ENCODE measurements at regions not wholly inside any gene's neighbourhood (a gene's known extent, or its start where the extent isn't known, plus 50 kb on each side); places are given as distances from the start of the nearest gene placed in this dataset.
"Not testable (repeated sequence)": the region's sequence is repeated elsewhere in the genome, so short reads cannot be mapped to it uniquely, and the experiment has no call there.

DNA sequence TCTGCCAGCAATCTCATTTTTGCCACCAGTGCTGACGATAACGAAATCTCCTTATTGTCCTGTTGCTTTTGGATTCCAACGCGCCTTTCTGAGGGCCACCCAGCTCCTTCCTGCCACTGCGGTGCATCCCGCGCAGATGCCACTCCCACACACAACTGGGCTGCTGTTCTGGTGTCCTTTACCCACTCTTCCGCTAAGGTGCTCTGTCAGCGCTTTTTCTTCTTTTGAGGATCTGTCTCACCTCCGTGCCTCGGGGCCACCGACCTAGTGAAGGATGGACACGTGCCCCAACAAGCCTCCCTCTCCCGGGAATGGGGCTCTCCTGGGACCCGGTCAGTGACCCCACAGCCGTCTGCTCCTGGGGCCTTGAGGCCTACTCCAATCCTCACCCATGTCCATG lies 314.3 kb upstream of the COBL start:
- Mint-ChIP-seq H3K9me3 (peaks cover 7% of the 10 kb centered on the region), H3K4me3 (ENCODE audit: low read depth) (no peak overlapping the region), H3K27ac (no peak overlapping the region), H3K4me1 (ENCODE audit: low read depth) (no peaks in the 10 kb centered on the region), H3K36me3 (ENCODE audit: low read depth) (no peaks in the 10 kb centered on the region), H3K27me3 (ENCODE audit: low read depth) (no peaks in the 10 kb centered on the region)
- intact Hi-C loops (cut with micrococcal nuclease): no loop called here
- DNase-seq (ENCODE audit: low spot score): no peak

GRCh38 chr7:51629206-51629605 lies 312.6 kb upstream of the COBL start:
- Mint-ChIP-seq H3K27me3 (ENCODE audit: low read depth) (no peaks in the 10 kb centered on the region), H3K4me1 (ENCODE audit: low read depth) (no peaks in the 10 kb centered on the region), H3K4me3 (ENCODE audit: low read depth) (no peak overlapping the region), H3K36me3 (ENCODE audit: low read depth) (no peaks in the 10 kb centered on the region), H3K9me3 (peaks cover 4% of the 10 kb centered on the region), H3K27ac (no peak overlapping the region)
- DNase-seq (ENCODE audit: low spot score): no peak
- intact Hi-C loops (cut with micrococcal nuclease): no loop called here

- no peaks in the 10 kb centered on the region for H3K27me3 Mint-ChIP-seq (ENCODE audit: low read depth)
- no peak for DNase-seq (ENCODE audit: low spot score)
- no peak overlapping the region for H3K27ac Mint-ChIP-seq
- intact Hi-C loops (cut with micrococcal nuclease): no loop called here
- no peak overlapping the region for H3K4me3 Mint-ChIP-seq (ENCODE audit: low read depth)
- no peaks in the 10 kb centered on the region for H3K4me1 Mint-ChIP-seq (ENCODE audit: low read depth)
- H3K36me3 Mint-ChIP-seq (ENCODE audit: low read depth): no peaks in the 10 kb centered on the region
- H3K9me3 Mint-ChIP-seq: peaks cover 26% of the 10 kb centered on the region
These were observed 305.3 kb upstream of the COBL start for GRCh38 chr7:51621956-51622355.

DNA sequence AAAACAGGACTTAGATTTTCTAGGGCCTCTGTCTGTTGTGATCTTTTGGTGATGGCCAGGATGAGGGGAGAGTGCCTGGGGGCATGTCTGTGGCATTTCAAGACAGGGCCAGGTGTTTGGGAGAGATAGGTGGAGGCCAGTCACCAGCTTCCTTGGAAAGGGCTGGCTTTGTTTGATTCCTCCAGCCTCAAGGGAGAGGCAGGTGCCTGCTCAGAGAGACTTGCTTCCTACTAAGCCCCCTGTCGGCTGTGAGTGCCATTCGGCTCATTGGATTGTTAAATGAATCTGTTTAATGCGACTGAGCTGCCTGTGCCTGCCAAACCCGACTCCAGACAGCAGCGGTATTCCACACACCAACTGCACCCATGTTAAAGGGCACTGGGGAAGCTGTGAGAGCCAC lies 304.1 kb upstream of the COBL start:
- Mint-ChIP-seq H3K4me3 (ENCODE audit: low read depth) (no peak overlapping the region), H3K27ac (no peak overlapping the region), H3K4me1 (ENCODE audit: low read depth) (no peaks in the 10 kb centered on the region), H3K36me3 (ENCODE audit: low read depth) (no peaks in the 10 kb centered on the region), H3K9me3 (peaks cover 22% of the 10 kb centered on the region), H3K27me3 (ENCODE audit: low read depth) (no peaks in the 10 kb centered on the region)
- intact Hi-C loops (cut with micrococcal nuclease): no loop called here
- no peak for DNase-seq (ENCODE audit: low spot score)

- Mint-ChIP-seq H3K4me1 (ENCODE audit: low read depth) (no peaks in the 10 kb centered on the region), H3K27me3 (ENCODE audit: low read depth) (no peaks in the 10 kb centered on the region), H3K27ac (no peak overlapping the region), H3K4me3 (ENCODE audit: low read depth) (no peak overlapping the region), H3K36me3 (ENCODE audit: low read depth) (no peaks in the 10 kb centered on the region), H3K9me3 (peaks cover 22% of the 10 kb centered on the region)
- intact Hi-C loops (cut with micrococcal nuclease): no loop called here
- DNase-seq (ENCODE audit: low spot score): no peak
These were observed 303.3 kb upstream of the COBL start for GRCh38 chr7:51619880-51620279.

DNA sequence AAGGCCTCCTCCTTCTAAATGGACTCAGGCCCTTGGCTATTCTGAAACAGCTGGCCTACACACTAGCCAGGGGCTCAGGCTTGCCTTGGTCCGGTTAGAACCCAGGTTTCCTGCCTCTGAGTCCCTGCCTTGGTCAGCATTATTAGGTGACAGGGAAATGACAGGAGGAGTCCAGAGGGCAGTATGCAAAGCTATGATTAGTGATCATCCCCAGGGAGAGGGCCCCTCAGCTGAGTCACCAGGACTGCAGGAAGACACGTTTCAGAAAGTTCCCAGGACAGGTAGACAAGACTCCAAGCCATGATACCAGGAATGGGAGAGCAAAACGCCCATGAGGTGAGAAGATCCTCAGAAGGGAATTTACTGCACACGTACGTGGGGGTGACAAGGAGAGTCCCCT lies 301.1 kb upstream of the COBL start:
- intact Hi-C loops (cut with micrococcal nuclease): no loop called here
- no peaks in the 10 kb centered on the region for H3K4me1 Mint-ChIP-seq (ENCODE audit: low read depth)
- H3K27me3 Mint-ChIP-seq (ENCODE audit: low read depth): no peaks in the 10 kb centered on the region
- H3K9me3 Mint-ChIP-seq: peaks cover 11% of the 10 kb centered on the region
- H3K27ac Mint-ChIP-seq: no peak overlapping the region
- no peak overlapping the region for H3K4me3 Mint-ChIP-seq (ENCODE audit: low read depth)
- no peak for DNase-seq (ENCODE audit: low spot score)
- H3K36me3 Mint-ChIP-seq (ENCODE audit: low read depth): no peaks in the 10 kb centered on the region

DNA sequence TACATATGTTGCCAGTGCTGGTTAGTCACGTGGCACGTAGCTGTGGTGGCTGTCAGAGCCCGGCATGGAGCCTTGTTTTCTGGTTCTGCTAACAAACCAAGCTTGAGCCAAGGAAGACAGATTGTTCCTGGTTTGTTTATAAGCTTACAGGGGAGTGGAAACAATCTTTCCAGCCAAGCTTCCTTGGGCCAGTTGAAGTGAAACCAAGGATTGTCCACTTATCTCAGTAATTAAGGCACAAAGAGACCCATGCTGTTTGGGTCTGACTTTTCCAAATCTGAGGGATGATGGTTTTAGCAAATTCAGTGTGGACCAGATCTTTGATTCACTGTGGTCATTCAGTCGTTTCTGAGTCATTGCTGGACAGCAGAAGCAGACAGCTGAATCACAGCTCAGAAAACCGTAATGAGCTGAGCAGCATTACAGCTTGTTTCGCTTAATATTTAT lies 297.3 kb upstream of the COBL start:
- H3K27ac Mint-ChIP-seq: no peak overlapping the region
- no peaks in the 10 kb centered on the region for H3K36me3 Mint-ChIP-seq (ENCODE audit: low read depth)
- intact Hi-C loops (cut with micrococcal nuclease): no loop called here
- peaks cover 4% of the 10 kb centered on the region for H3K9me3 Mint-ChIP-seq
- H3K4me1 Mint-ChIP-seq (ENCODE audit: low read depth): no peaks in the 10 kb centered on the region
- no peaks in the 10 kb centered on the region for H3K27me3 Mint-ChIP-seq (ENCODE audit: low read depth)
- DNase-seq (ENCODE audit: low spot score): no peak
- H3K4me3 Mint-ChIP-seq (ENCODE audit: low read depth): no peak overlapping the region

- Mint-ChIP-seq H3K4me1 (ENCODE audit: low read depth) (no peaks in the 10 kb centered on the region), H3K4me3 (ENCODE audit: low read depth) (no peak overlapping the region), H3K27me3 (ENCODE audit: low read depth) (no peaks in the 10 kb centered on the region), H3K27ac (no peak overlapping the region), H3K9me3 (peaks cover 5% of the 10 kb centered on the region), H3K36me3 (ENCODE audit: low read depth) (no peaks in the 10 kb centered on the region)
- DNase-seq (ENCODE audit: low spot score): no peak
- intact Hi-C loops (cut with micrococcal nuclease): no loop called here
These were observed 295.3 kb upstream of the COBL start for GRCh38 chr7:51611937-51612336.

DNA sequence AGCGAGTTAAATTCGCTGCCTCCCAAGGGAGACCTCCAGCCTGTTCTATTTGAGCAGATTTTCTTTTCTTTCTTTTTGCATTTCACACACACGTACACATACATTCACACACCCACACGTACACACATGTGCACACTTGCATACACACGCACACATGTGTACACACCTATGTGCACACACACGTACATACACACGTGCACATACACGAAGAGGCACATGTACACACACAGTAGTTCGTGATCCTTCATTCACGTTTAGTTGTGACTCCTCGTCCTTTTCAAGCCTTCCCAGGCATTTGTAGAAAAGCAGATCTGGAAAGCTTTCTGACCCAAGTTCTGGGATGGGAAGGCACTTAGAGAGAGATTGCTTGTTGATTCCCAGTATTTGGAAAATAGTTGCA lies 290.8 kb upstream of the COBL start:
- Mint-ChIP-seq H3K4me1 (ENCODE audit: low read depth) (no peaks in the 10 kb centered on the region), H3K36me3 (ENCODE audit: low read depth) (no peaks in the 10 kb centered on the region), H3K27me3 (ENCODE audit: low read depth) (no peaks in the 10 kb centered on the region), H3K27ac (no peak overlapping the region), H3K4me3 (ENCODE audit: low read depth) (no peak overlapping the region), H3K9me3 (peaks cover 9% of the 10 kb centered on the region)
- intact Hi-C loops (cut with micrococcal nuclease): no loop called here
- DNase-seq (ENCODE audit: low spot score): no peak

DNA sequence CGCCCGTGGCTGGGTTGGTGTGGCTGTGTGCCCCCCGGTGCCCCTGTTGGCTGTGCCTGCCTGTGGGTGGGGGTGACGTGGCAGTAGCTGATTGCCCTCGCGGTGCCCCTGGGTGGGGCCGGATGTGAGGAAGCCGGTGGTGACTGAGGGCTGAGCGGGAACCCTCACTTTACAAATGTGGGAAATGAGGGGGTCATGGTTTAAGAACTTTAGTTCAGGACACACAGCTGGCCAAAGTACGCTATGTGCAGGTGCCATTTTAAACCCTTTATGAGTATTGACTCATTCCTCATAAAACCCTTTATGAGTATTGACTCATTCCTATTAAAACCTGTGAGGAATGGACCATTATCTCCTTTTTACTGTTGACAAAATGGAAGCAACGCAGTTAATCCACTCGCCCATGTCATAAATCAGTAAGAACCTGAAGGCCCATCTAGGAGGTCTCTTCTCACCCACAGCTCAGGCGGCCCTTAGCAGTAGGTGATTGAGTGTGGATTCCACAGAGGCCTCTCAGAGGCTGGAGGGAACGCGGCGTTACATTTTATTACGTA lies 290.1 kb upstream of the COBL start:
- Mint-ChIP-seq H3K27me3 (ENCODE audit: low read depth) (no peaks in the 10 kb centered on the region), H3K9me3 (peaks cover 17% of the 10 kb centered on the region), H3K4me1 (ENCODE audit: low read depth) (no peaks in the 10 kb centered on the region), H3K36me3 (ENCODE audit: low read depth) (no peaks in the 10 kb centered on the region), H3K4me3 (ENCODE audit: low read depth) (no peak overlapping the region), H3K27ac (no peak overlapping the region)
- no peak for DNase-seq (ENCODE audit: low spot score)
- intact Hi-C loops (cut with micrococcal nuclease): no loop called here

DNA sequence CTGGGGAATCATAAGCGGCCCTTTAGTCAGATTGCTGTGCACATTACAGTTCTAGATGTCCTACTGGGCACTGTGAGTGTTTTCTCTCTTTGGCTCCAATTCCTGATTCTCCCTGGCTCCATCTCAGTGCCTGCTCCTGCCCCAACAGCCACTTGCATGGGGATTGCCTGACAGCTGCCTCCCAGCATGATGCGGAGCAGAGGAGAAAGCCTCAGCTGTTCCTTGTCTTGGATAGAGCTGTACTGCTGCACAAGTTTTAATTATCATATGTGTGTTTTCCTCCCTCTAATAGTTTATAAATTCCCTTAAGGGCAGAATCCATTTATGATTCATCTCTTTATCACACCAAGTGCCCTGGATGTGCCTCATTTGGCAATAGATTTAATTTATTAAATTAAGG lies 285.8 kb upstream of the COBL start:
- no peak overlapping the region for H3K4me3 Mint-ChIP-seq (ENCODE audit: low read depth)

DNA sequence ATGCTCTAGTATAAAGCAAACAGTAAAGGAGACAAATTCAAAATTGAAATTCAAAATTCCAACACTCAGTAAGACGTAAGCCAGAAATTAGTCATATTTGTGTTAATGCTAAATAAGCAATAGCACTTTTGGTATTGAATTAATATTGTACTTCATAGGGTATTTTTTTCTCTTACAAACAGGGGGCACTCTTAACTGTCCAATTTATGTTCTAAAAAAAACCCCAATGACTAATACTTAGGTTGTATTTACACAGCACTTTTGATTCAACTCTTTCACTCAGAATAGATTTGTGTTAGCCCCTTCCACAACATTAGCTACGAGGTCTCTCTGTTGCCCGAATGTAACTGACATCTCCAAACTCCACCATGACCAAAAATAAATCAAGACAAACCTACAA lies 284.9 kb upstream of the COBL start:
- Mint-ChIP-seq H3K9me3 (peaks cover 41% of the 10 kb centered on the region), H3K27me3 (ENCODE audit: low read depth) (no peaks in the 10 kb centered on the region), H3K36me3 (ENCODE audit: low read depth) (no peaks in the 10 kb centered on the region), H3K4me3 (ENCODE audit: low read depth) (no peak overlapping the region), H3K27ac (no peak overlapping the region), H3K4me1 (ENCODE audit: low read depth) (no peaks in the 10 kb centered on the region)
- intact Hi-C loops (cut with micrococcal nuclease): no loop called here
- DNase-seq (ENCODE audit: low spot score): no peak

More for the DNA sequence above, 285.8 kb upstream of the COBL start:
- Mint-ChIP-seq H3K9me3 (peaks cover 36% of the 10 kb centered on the region), H3K4me1 (ENCODE audit: low read depth) (no peaks in the 10 kb centered on the region), H3K27ac (no peak overlapping the region), H3K27me3 (ENCODE audit: low read depth) (no peaks in the 10 kb centered on the region), H3K36me3 (ENCODE audit: low read depth) (no peaks in the 10 kb centered on the region)
- no peak for DNase-seq (ENCODE audit: low spot score)
- intact Hi-C loops (cut with micrococcal nuclease): no loop called here

DNA sequence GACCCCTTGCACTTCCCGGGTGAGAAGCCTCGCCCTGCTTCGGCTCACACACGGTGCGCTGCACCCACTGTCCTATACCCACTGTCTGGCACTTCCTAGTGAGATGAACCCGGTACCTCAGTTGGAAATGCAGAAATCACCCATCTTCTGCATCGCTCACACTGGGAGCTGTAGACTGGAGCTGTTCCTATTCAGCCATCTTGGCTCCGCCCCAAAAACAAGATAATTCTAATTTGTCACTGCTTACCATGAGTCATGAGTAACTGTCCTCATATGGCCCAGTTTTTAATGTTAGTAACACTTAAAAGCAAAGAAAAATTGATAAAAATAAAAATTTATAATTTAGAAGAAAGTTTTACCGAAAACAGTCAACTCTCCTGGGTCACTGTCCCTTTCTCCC lies 283.3 kb upstream of the COBL start:
- H3K4me1 Mint-ChIP-seq (ENCODE audit: low read depth); H3K4me3 Mint-ChIP-seq (ENCODE audit: low read depth); intact Hi-C loops (cut with micrococcal nuclease); H3K27ac Mint-ChIP-seq; DNase-seq (ENCODE audit: low spot score); H3K36me3 Mint-ChIP-seq (ENCODE audit: low read depth); H3K27me3 Mint-ChIP-seq (ENCODE audit: low read depth): not testable (repeated sequence)
- H3K9me3 Mint-ChIP-seq: peaks cover 38% of the 10 kb centered on the region

GRCh38 chr7:51593628-51594027 lies 277.0 kb upstream of the COBL start:
- no peaks in the 10 kb centered on the region for H3K36me3 Mint-ChIP-seq (ENCODE audit: low read depth)
- H3K27ac Mint-ChIP-seq: no peak overlapping the region
- H3K4me1 Mint-ChIP-seq (ENCODE audit: low read depth): no peaks in the 10 kb centered on the region
- no peaks in the 10 kb centered on the region for H3K27me3 Mint-ChIP-seq (ENCODE audit: low read depth)
- H3K4me3 Mint-ChIP-seq (ENCODE audit: low read depth): no peak overlapping the region
- H3K9me3 Mint-ChIP-seq: peaks cover 19% of the 10 kb centered on the region
- intact Hi-C loops (cut with micrococcal nuclease): no loop called here
- no peak for DNase-seq (ENCODE audit: low spot score)

Data from activated T-helper 2 cell treated with anti-CD3 and anti-CD28 coated beads, Interferon-gamma antibody, Interleukin-2, Interleukin-4, amounts not matched to agents 10 μg/mL and 5 μg/mL and 100 μg/mL, durations not matched to agents 14 hours and 24 hours and 36 hours (primary cell).